ENCODE measurements at regions not wholly inside any gene's neighbourhood (a gene's known extent, or its start where the extent isn't known, plus 50 kb on each side); places are given as distances from the start of the nearest gene placed in this dataset.

GRCh38 chr3:153099131-153099530 is 62.9 kb upstream of the RAP2B start:
- no peaks in the 10 kb centered on the region for H3K4me1 Mint-ChIP-seq (ENCODE audit: low read depth)
- no peak overlapping the region for H3K27ac Mint-ChIP-seq (ENCODE audit: unreplicated experiment)
- TF ChIP-seq CTCF (IDR thresholded peaks at IDR 0.05) = no peak
- no peaks in the 10 kb centered on the region for H3K9me3 Mint-ChIP-seq (ENCODE audit: low read depth)
- no peaks in the 10 kb centered on the region for H3K36me3 Mint-ChIP-seq (ENCODE audit: low read depth)
- no peak for DNase-seq (ENCODE audit: low spot score)
- H3K27me3 Mint-ChIP-seq (ENCODE audit: low read depth) = no peaks in the 10 kb centered on the region
- H3K4me3 Mint-ChIP-seq (ENCODE audit: unreplicated experiment) = no peak overlapping the region

GRCh38 chr3:153103406-153103945 is 58.5 kb upstream of the RAP2B start:
- Mint-ChIP-seq H3K27me3 (ENCODE audit: low read depth) (no peaks in the 10 kb centered on the region), H3K4me1 (ENCODE audit: low read depth) (no peaks in the 10 kb centered on the region), H3K9me3 (ENCODE audit: low read depth) (no peaks in the 10 kb centered on the region), H3K27ac (ENCODE audit: unreplicated experiment) (no peak overlapping the region), H3K36me3 (ENCODE audit: low read depth) (no peaks in the 10 kb centered on the region), H3K4me3 (ENCODE audit: unreplicated experiment) (no peak overlapping the region)
- no peak for DNase-seq (ENCODE audit: low spot score)
- no peak for TF ChIP-seq CTCF (IDR thresholded peaks at IDR 0.05)

- DNase-seq (ENCODE audit: low spot score) = no peak
- H3K4me1 Mint-ChIP-seq (ENCODE audit: low read depth) = no peaks in the 10 kb centered on the region
- no peaks in the 10 kb centered on the region for H3K27me3 Mint-ChIP-seq (ENCODE audit: low read depth)
- TF ChIP-seq CTCF (IDR thresholded peaks at IDR 0.05) = no peak
- no peak overlapping the region for H3K4me3 Mint-ChIP-seq (ENCODE audit: unreplicated experiment)
- no peak overlapping the region for H3K27ac Mint-ChIP-seq (ENCODE audit: unreplicated experiment)
- H3K36me3 Mint-ChIP-seq (ENCODE audit: low read depth) = no peaks in the 10 kb centered on the region
- H3K9me3 Mint-ChIP-seq (ENCODE audit: low read depth) = no peaks in the 10 kb centered on the region
Observed at GRCh38 chr3:153110041-153110440, 52.0 kb upstream of the RAP2B start.

GRCh38 chr3:153111016-153111415 is 51.0 kb upstream of the RAP2B start:
- no peaks in the 10 kb centered on the region for H3K9me3 Mint-ChIP-seq (ENCODE audit: low read depth)
- no peak for TF ChIP-seq CTCF (IDR thresholded peaks at IDR 0.05)
- H3K27ac Mint-ChIP-seq (ENCODE audit: unreplicated experiment) = no peak overlapping the region
- DNase-seq (ENCODE audit: low spot score) = no peak
- H3K36me3 Mint-ChIP-seq (ENCODE audit: low read depth) = no peaks in the 10 kb centered on the region
- H3K4me1 Mint-ChIP-seq (ENCODE audit: low read depth) = no peaks in the 10 kb centered on the region
- no peak overlapping the region for H3K4me3 Mint-ChIP-seq (ENCODE audit: unreplicated experiment)
- H3K27me3 Mint-ChIP-seq (ENCODE audit: low read depth) = no peaks in the 10 kb centered on the region
